Ovary (tissue), 3 donors: ENCODE measurements at regions not wholly inside any gene's neighbourhood (a gene's known extent, or its start where the extent isn't known, plus 50 kb on each side); places are given as distances from the start of the nearest gene placed in this dataset.

Experiments used
- EP300 ChIP-seq: sonication (generic); formaldehyde crosslinking; IDR thresholded peaks from one replicate; pipeline ENCODE4 v1.6.1; 2017; ENCODE audit warnings: antibody characterized with exemption
- TF ChIP-seq, protein P1 (sequence below), 3 donors: fragments of 450-650 bp in 2 of 3; fragments of 200-600 bp in 1 of 3; IDR thresholded peaks; one replicate each; pipeline versions ENCODE4 v1.5.1 to v1.8.0; 2016 to 2022; ENCODE audit warnings: antibody characterized with exemption in 3 of 3, mild to moderate bottlenecking in 1 of 3
- donor health status: DM: no; HTN: no; CAD: no.

DNA sequence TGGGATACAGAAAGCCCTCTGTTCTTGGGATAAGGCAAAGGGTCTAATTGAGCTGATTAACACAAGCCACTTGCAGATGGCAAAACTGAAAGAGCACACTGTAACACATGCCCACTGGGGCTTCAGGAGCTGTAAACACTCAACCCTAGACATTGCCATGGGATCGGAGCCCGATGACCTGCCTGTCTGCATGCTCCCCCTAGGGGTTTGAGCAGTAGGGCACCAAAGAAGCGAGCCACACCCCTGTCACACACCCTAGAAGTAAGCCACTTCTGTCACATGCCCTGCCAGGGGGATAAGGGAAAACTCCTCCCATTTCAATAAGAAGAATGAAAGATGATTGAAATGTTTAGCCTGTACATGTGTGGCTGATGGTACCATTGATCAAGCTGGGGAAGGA is 81.3 kb upstream of the IRX6 start:
- no peak for TF ChIP-seq EP300
- TF ChIP-seq, protein P1, sequence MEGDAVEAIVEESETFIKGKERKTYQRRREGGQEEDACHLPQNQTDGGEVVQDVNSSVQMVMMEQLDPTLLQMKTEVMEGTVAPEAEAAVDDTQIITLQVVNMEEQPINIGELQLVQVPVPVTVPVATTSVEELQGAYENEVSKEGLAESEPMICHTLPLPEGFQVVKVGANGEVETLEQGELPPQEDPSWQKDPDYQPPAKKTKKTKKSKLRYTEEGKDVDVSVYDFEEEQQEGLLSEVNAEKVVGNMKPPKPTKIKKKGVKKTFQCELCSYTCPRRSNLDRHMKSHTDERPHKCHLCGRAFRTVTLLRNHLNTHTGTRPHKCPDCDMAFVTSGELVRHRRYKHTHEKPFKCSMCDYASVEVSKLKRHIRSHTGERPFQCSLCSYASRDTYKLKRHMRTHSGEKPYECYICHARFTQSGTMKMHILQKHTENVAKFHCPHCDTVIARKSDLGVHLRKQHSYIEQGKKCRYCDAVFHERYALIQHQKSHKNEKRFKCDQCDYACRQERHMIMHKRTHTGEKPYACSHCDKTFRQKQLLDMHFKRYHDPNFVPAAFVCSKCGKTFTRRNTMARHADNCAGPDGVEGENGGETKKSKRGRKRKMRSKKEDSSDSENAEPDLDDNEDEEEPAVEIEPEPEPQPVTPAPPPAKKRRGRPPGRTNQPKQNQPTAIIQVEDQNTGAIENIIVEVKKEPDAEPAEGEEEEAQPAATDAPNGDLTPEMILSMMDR (IDR thresholded peaks at IDR 0.05), result no peak
